Panc1 (cell line): ENCODE measurements at regions not wholly inside any gene's neighbourhood (a gene's known extent, or its start where the extent isn't known, plus 50 kb on each side); places are given as distances from the start of the nearest gene placed in this dataset.

Experiments
- ATAC-seq: fragments of 200-7000 bp; cut with Tn5 transposase; 2 replicates; pipeline ENCODE4 v1.9.1; 2020; ENCODE audit warnings: mild to moderate bottlenecking, moderate library complexity
- BruUV-seq: library from RNA; stranded (reverse); fragments of 400-500 nt; replicated peaks from 2 replicates; lab custom pipeline; 2021; lab: Mats Ljungman, UMichigan
- CTCF ChIA-PET: fragments of 300-600 bp; sonication (Branson Sonifier 250); formaldehyde crosslinking; loops from one replicate; lab custom pipeline; 2022; ENCODE audit warnings: antibody characterized with exemption; lab: Charles Lee
- POLR2A ChIA-PET: fragments of 300-600 bp; sonication (Branson Sonifier 250); formaldehyde crosslinking; loops from one replicate; lab custom pipeline; 2022; ENCODE audit warnings: antibody characterized with exemption; lab: Charles Lee
- DNase-seq: peaks from one replicate; pipeline ENCODE4 v3.0.0-alpha.2; 2010; ENCODE audit warnings: low read depth, low spot score
- H3K27ac ChIP-seq: 2 replicates; pipeline ENCODE4 v1.5.1; 2011; ENCODE audit warnings: mild to moderate bottlenecking, low read length, inconsistent platforms
- H3K27me3 ChIP-seq: fragments of 200-500 bp; sonication (Bioruptor generic); 2 replicates; pipeline ENCODE4 v1.6.0; 2014; ENCODE audit warnings: low read length, inconsistent platforms; ENCODE audit not compliant: control insufficient read depth, insufficient read depth
- H3K36me3 ChIP-seq: fragments of 200-500 bp; sonication (Bioruptor generic); 2 replicates; pipeline ENCODE4 v1.5.1; 2014; ENCODE audit warnings: inconsistent platforms, mild to moderate bottlenecking, low read length, moderate library complexity; ENCODE audit not compliant: control insufficient read depth, insufficient read depth
- H3K4me1 ChIP-seq: 2 replicates; pipeline ENCODE4 v1.5.1; 2011; ENCODE audit warnings: inconsistent platforms, mild to moderate bottlenecking, low read length, moderate library complexity; ENCODE audit not compliant: control insufficient read depth, insufficient read depth
- H3K4me3 ChIP-seq, 2 experiments: 2 replicates each; pipeline ENCODE4 v1.5.1; 2011 to 2012; ENCODE audit warnings: low read depth in 2 of 2, low read length in 2 of 2, mild to moderate bottlenecking in 2 of 2, inconsistent platforms in 1 of 2, moderate library complexity in 1 of 2
- H3K9me3 ChIP-seq: fragments of 200-500 bp; sonication (Bioruptor generic); 2 replicates; pipeline ENCODE4 v1.5.1; 2014; ENCODE audit warnings: low read depth, mild to moderate bottlenecking, inconsistent platforms, low read length, moderate library complexity; ENCODE audit not compliant: control insufficient read depth, insufficient read depth
- POLR2AphosphoS5 ChIP-seq: IDR thresholded peaks from 2 replicates; pipeline ENCODE4 v1.6.1; 2012; ENCODE audit warnings: mild to moderate bottlenecking, low read depth, low read length, moderate library complexity
- SIN3A ChIP-seq: IDR thresholded peaks from 2 replicates; pipeline ENCODE4 v1.6.1; 2012; ENCODE audit warnings: low read depth, mild to moderate bottlenecking, low read length, moderate library complexity, borderline replicate concordance; ENCODE audit not compliant: insufficient read depth
- TCF7L2 ChIP-seq: IDR thresholded peaks from 2 replicates; pipeline ENCODE4 v1.6.1; 2011; ENCODE audit warnings: mild to moderate bottlenecking, low read depth, low read length, inconsistent platforms
- in situ Hi-C: cut with HindIII; loops from 2 replicates; pipeline ENCODE4 v1.10.0; 2016; ENCODE audit warnings: low sequenced_read_pairs, low pct_unique_long_range_greater_than_20kb
- intact Hi-C: fragments of 100-400 bp; cut with micrococcal nuclease; formaldehyde crosslinking; loops from one replicate; pipeline ENCODE4 v1.10.0; 2022; ENCODE audit not compliant: unreplicated experiment
- TF ChIP-seq, protein P1 (sequence below): fragments of 450-650 bp; IDR thresholded peaks from 2 replicates; pipeline ENCODE4 v1.5.1; 2017; ENCODE audit warnings: mild to moderate bottlenecking
- TF ChIP-seq, protein P2 (sequence below), 2 experiments: IDR thresholded peaks; 2 replicates each; pipeline ENCODE4 v1.6.1; 2011 to 2012; ENCODE audit warnings: low read depth in 2 of 2, control low read depth in 1 of 2, low read length in 1 of 2, mild to moderate bottlenecking in 1 of 2, moderate library complexity in 1 of 2; ENCODE audit not compliant: insufficient read depth in 1 of 2

DNA sequence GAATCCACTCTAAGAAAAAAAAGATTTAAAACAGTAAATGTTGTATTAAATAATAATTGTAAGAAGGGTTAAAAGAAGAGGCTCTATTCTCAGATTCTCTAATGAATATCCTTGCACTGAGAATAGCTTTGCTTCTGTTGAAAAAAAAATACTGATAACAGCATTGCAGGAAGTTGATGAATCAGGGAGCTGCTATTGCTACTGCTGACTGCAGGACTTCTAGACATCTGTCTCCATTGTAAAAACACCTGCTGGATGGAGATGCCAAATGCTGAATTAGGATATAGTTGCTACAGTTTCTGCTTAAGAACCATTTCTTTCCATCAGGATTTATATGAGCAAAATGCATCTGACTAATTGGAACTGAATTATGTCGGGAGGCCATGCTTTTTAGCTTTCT, 50.3 kb upstream of the ANP32D start:
- DNase-seq, result no peak
- POLR2A ChIA-PET, result no interaction called here
- Histone ChIP-seq H3K4me3 (no peak overlapping the region), H3K9me3 (no peaks in the 10 kb centered on the region), H3K27ac (no peak overlapping the region), H3K27me3 (peaks cover 11% of the 10 kb centered on the region), H3K36me3 (no peaks in the 10 kb centered on the region), H3K4me1 (no peaks in the 10 kb centered on the region)
- in situ Hi-C loops, result no loop called here
- no TSS peak for BruUV-seq
- TF ChIP-seq POLR2AphosphoS5 (no peak), SIN3A (no peak), TCF7L2 (no peak)
- TF ChIP-seq, protein P1, sequence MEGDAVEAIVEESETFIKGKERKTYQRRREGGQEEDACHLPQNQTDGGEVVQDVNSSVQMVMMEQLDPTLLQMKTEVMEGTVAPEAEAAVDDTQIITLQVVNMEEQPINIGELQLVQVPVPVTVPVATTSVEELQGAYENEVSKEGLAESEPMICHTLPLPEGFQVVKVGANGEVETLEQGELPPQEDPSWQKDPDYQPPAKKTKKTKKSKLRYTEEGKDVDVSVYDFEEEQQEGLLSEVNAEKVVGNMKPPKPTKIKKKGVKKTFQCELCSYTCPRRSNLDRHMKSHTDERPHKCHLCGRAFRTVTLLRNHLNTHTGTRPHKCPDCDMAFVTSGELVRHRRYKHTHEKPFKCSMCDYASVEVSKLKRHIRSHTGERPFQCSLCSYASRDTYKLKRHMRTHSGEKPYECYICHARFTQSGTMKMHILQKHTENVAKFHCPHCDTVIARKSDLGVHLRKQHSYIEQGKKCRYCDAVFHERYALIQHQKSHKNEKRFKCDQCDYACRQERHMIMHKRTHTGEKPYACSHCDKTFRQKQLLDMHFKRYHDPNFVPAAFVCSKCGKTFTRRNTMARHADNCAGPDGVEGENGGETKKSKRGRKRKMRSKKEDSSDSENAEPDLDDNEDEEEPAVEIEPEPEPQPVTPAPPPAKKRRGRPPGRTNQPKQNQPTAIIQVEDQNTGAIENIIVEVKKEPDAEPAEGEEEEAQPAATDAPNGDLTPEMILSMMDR, result no peak
- TF ChIP-seq, protein P2, sequence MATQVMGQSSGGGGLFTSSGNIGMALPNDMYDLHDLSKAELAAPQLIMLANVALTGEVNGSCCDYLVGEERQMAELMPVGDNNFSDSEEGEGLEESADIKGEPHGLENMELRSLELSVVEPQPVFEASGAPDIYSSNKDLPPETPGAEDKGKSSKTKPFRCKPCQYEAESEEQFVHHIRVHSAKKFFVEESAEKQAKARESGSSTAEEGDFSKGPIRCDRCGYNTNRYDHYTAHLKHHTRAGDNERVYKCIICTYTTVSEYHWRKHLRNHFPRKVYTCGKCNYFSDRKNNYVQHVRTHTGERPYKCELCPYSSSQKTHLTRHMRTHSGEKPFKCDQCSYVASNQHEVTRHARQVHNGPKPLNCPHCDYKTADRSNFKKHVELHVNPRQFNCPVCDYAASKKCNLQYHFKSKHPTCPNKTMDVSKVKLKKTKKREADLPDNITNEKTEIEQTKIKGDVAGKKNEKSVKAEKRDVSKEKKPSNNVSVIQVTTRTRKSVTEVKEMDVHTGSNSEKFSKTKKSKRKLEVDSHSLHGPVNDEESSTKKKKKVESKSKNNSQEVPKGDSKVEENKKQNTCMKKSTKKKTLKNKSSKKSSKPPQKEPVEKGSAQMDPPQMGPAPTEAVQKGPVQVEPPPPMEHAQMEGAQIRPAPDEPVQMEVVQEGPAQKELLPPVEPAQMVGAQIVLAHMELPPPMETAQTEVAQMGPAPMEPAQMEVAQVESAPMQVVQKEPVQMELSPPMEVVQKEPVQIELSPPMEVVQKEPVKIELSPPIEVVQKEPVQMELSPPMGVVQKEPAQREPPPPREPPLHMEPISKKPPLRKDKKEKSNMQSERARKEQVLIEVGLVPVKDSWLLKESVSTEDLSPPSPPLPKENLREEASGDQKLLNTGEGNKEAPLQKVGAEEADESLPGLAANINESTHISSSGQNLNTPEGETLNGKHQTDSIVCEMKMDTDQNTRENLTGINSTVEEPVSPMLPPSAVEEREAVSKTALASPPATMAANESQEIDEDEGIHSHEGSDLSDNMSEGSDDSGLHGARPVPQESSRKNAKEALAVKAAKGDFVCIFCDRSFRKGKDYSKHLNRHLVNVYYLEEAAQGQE (IDR thresholded peaks at IDR 0.05; ENCODE audit: insufficient read depth in 1 of 2, low read depth in 2 of 2, low read length in 1 of 2), result no peak
- no peak for ATAC-seq
- intact Hi-C loops, result no loop called here
- CTCF ChIA-PET, result no interaction called here
